HG03469 (cell line): ENCODE measurements at regions not wholly inside any gene's neighbourhood (a gene's known extent, or its start where the extent isn't known, plus 50 kb on each side); places are given as distances from the start of the nearest gene placed in this dataset.

ENCODE experiments used
- ATAC-seq: cut with Tn5 transposase; IDR thresholded peaks from one replicate; pipeline ENCODE4 v1.9.1; 2021; ENCODE audit warnings: mild to moderate bottlenecking, moderate library complexity, moderate number of reproducible peaks; ENCODE audit not compliant: unreplicated experiment

GRCh38 chr11:130705670-130706421 lies 210.4 kb downstream of the SNX19 start:
- ATAC-seq = no peak

DNA sequence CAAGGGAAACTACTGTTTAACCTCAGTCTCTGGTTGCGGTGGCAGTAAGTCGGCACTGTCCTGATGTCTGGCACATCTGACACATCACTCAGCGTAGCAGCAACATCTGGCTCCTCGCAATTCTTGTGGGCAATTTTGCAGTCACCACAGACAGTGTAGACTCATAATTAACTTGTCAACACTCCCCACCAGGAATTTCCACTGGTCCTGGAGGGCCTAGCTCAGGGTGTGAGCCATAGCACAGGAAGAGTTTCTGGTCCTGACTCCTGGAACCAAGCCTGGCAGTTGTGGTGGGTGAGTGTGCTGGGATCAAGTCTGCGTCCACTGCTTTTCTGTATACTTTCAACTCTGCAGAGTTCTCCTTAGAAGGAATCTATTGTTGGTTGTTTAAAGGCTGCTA lies 209.7 kb downstream of the SNX19 start:
- no peak for ATAC-seq

DNA sequence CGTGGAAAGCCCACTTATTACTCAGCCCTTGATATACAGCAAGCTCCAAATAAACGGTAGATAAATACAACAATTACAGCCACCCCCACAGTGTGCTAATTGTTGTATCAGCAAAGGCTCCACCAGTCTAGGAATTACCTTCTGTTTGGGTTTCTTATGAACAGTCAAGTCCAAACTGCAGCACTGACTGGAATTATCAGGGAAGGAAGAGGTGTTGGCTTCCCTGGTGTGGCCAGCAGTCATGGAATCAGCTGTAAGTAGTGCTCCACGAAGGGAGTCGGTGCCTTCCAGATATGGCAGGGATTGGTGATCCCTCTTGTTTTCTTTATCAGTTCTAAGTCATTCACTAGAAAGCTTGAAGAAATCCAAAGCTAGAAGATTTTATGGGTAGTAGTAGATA lies 209.1 kb downstream of the SNX19 start:
- no peak for ATAC-seq

DNA sequence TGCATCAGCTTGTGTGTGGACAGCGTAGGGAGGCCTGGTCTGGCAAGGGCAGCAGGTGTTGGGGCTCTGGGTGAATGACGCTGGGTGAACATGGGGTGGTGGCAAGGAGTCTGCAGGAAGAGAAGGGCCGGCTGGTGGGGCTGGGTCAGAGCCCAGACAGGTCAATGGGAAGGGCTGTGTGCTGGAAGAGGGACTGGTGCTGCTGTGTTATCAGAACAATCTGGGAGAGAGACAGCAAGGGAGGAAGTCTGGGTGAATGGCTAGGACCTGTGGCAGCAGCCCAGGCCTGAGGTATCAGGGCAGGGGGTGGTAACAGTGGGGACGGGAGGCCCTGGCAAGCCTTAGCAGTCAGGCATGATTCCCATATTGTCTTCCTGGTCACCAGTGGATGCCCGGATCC lies 206.7 kb downstream of the SNX19 start:
- ATAC-seq = no peak

DNA sequence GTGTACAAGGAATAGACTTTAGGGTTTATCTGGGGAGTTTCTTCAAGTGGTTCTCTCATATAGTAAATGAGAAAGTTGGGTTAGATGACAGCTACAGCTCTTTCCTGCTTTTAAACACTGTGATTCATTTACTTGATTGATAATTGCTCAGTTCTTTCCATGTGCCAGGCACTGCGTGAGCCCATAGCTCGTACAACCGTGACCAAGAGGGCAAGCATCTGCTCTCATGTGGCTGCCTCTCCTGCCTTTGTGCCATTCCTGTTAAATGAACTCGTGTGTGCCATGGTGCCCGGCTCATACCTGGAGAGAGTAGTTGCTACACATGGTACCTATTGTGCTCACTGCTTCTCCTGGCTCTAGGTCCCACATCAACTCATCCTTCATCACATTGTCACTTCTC lies 206.3 kb downstream of the SNX19 start:
- ATAC-seq = no peak

GRCh38 chr11:130710497-130711012 lies 205.7 kb downstream of the SNX19 start:
- ATAC-seq = no peak

DNA sequence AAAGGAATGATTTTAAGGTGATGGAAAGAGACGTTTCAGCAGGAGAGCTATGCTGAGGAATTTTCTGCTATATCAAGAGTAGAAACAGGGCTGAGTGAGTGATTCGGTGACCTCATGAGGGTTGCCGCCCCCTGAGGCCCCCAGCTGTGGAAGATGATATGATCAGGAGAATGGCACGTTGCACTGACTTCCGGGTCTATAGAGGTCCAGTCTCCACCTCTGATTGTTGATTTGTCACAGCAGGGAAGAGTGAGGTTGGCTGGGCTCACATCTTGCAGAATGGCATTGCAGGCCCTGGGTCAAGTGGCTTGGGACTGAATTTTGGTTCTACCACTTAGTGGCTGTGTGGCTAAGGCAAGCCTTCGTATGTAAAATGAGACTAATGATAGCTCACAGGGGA lies 205.1 kb downstream of the SNX19 start:
- no peak for ATAC-seq

DNA sequence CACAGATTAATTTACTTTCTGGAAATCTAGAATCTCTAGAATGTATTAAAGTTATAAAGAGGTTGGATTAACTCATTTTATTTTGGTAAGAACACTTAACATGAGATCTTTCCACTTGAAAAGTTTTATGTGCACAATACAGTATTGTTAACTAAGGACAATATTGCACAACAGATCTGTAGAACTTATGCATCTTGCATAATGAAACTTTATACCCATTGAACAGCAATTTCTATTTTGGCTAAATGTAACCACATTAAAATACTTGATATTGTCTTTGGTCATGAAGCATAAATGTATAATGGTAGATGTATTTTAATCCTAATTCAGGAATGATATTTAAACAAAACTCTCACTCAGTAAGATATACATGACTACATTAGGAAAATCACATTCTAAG lies 203.8 kb downstream of the SNX19 start:
- no peak for ATAC-seq

DNA sequence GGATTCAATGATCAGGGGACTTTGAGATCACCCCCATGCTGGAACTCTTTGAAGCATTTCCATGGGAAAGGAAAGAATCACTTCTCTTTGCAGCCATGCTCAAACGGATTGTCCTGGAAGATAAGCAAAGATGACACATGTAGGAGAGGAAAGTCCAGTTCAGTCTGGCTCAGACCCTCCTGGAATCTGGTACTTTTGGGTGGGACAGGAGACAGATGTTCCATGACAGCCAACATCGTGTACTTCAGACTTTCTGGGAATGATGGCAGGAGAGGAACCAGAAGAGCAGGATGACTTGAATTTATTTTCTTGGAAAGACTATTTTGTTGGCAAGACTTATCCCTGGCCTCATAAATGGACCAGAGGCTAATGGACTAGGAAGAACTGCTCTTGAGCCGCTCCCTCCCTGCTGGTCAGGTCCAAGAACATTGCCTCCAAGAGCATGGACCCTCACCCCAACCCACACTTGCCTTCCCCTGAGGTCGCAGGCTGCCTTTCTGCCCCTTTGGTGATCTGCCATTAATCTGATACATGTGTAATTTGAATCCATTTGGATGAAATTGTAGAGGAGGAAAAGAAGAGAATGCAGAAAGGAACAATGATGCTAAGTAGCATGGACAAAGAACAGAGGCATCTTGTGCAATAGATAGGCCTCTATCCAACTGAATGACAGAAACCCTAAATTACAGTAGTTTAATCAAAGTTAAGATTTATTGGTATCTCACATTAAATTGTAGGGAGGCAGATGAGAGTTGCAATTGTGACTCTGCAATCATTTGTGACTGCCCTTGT lies 201.0 kb downstream of the SNX19 start:
- ATAC-seq = no peak

GRCh38 chr11:130715877-130716220 lies 200.4 kb downstream of the SNX19 start:
- ATAC-seq = no peak

GRCh38 chr11:130718120-130718519 lies 198.2 kb downstream of the SNX19 start:
- ATAC-seq = no peak

DNA sequence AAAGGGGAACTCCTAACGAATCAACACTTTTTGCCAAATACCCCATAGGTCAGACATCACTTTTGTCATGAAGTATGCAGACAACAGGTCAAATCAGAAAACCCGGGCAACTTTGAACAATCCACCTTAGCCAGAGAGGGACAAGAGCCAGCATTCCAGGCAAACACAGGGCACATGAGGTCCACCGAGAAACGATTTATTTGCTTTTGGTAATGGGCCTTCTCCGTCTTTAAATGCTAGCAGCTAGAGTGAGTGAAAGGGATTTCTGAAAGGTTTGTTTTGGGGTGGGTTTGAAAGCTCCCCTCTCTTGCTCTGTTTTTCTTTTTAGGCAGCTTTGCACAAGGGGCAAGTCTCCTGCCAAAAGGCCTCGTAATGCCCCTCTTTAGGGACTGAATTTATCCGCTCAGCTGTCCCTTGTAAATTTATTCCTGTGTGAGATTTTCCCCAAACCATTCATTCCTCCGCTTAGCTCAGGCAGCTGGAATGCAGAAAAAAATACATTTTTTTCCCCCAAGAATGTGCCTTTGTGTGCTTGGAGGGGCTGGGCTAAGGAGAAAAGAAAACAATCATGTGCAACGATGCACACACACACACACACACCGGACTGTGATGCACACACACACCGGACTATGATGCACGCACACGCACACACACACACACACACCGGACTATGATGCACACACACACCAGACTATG lies 196.9 kb downstream of the SNX19 start:
- ATAC-seq = no peak

DNA sequence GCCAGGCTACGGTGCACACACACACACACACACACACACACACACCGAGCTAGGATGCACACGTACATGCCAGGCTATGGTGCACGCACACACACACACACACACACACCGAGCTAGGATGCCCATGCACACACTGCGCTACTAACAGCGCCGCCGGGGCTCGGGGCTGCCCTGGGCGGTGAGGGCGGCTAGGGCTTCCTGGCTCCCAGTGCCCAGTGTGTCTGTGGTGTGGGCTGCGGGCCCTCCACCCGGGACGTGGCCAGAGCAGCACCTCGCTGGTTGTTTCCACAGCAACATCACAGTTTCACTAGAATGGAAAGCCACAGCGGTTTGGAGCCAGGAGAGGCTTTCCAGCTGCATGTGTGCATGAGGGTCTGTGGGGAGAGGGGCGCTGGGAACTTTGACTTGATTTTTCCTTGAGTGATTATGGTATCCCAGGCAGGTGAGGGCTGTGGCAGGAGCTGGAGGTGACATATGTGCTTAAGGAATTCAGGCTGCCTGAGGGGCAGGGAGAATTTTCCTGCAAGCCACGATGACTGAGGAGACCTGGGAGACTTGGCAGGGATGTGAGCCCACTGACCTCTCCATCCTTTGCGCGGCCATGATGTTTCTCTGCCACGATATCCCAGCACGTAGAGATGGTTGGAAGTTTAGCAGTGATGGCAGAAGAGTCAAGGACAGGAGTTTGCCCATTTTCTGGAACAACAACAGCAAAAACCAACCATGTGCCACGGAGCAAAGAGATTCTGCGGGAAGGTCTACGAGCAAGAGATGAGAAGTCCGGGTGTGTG lies 195.9 kb downstream of the SNX19 start:
- ATAC-seq = no peak

DNA sequence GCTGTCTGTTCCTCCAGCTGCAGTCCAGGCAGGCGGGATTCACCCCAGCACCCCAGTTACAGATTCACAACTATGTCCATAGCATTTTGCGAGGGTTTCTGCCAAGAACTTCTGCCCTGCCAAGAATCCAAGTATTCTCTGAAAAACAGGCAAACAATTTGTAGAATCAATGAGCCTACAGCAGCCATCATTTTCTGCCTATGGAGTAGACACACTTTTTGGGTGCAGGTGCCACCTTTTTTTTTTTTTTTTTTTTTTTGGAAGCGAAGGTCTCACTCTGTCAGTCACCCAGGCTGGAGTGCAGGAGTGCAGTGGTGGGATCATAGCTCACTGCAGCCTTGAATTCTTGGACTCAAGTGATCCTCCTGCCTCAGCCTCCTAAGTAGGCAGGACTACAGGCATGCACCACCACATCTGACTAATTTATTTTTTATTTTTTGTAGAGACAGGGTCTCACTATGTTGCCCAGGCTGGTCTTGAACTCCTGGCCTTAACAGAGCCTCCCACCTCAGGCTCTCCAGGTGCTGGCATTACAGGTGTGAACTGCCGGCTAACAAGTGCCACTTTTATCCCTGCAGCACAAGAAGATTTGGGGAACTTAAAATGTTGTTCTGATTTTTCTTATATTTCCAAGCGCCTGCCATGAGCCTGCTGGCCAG lies 195.1 kb downstream of the SNX19 start:
- ATAC-seq = no peak

GRCh38 chr11:130721736-130722135 lies 194.5 kb downstream of the SNX19 start:
- ATAC-seq = no peak

- no peak for ATAC-seq
Observed at GRCh38 chr11:130722401-130722800, 193.9 kb downstream of the SNX19 start.

GRCh38 chr11:130725421-130726233 lies 190.7 kb downstream of the SNX19 start:
- ATAC-seq = no peak

DNA sequence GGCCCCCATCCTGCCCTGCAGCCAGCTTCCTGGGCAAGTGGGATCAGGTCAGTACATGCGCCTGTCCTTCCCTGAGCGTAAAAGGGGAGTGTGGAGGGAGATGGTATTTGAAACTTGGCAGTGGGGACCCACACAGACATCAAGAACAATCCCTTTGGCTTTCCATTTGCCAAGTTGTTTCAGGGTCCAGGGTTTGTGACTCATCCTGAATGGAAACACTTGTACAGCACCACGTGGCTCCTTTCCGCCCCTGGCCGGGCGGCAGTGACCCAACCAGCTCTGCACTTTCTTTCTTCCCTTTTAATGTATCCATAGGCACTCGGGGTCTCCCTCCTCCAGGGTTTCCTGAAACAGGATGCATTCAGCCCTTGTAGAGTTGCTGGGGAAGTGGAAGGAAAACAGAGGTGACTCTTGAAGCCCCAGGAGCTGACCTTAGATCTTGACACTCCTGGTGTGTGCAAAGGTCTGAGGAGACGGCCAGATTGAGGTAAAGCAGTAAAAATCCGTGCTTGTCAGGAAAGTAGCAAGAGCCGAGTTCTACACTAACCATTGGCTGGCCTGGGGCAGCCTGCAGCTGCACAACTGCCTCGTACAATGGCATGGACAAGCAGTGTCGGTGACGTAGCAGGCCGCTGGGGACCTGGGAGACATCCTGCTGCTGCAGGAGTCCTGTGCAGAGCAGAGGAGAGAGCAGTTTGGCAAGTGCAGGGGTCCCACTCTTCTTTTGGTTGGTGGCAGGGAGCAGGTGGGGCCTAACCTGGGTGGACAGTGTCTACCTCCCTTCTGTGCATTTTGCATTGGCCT lies 189.8 kb downstream of the SNX19 start:
- ATAC-seq = no peak
